ENCODE measurements at regions not wholly inside any gene's neighbourhood (a gene's known extent, or its start where the extent isn't known, plus 50 kb on each side); places are given as distances from the start of the nearest gene placed in this dataset.

DNA sequence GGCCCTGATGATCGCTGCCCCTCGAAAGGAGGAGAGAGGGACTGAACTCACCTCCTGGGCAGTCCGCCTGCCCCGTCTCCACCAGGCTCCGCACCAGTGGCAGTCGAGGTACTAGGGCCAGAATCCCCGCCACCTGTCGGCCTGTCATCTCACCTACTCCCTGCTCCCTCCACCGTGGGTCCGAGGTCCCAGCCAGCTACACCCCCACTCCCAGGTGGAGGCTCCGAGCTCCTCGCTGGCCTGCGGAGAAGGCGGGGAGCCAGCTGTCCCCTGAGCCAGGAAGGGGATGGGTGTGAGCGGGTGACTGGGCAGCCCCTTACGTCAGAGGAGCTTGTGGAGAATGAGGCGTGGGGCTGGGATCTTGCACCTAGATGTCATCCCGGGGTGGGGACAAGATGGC is 1066.5 kb upstream of the MANEA start:
- Mint-ChIP-seq H3K27me3 (ENCODE audit: low read depth) (no peaks in the 10 kb centered on the region), H3K36me3 (no peaks in the 10 kb centered on the region), H3K4me1 (no peaks in the 10 kb centered on the region), H3K27ac (no peak overlapping the region), H3K9me3 (no peaks in the 10 kb centered on the region), H3K4me3 (no peak overlapping the region)
- no peak for DNase-seq (ENCODE audit: low spot score in 2 of 2, unreplicated experiment in 2 of 2)
- TF ChIP-seq, protein P1, sequence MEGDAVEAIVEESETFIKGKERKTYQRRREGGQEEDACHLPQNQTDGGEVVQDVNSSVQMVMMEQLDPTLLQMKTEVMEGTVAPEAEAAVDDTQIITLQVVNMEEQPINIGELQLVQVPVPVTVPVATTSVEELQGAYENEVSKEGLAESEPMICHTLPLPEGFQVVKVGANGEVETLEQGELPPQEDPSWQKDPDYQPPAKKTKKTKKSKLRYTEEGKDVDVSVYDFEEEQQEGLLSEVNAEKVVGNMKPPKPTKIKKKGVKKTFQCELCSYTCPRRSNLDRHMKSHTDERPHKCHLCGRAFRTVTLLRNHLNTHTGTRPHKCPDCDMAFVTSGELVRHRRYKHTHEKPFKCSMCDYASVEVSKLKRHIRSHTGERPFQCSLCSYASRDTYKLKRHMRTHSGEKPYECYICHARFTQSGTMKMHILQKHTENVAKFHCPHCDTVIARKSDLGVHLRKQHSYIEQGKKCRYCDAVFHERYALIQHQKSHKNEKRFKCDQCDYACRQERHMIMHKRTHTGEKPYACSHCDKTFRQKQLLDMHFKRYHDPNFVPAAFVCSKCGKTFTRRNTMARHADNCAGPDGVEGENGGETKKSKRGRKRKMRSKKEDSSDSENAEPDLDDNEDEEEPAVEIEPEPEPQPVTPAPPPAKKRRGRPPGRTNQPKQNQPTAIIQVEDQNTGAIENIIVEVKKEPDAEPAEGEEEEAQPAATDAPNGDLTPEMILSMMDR (IDR thresholded peaks at IDR 0.05; ENCODE audit: unreplicated experiment) = no peak

DNA sequence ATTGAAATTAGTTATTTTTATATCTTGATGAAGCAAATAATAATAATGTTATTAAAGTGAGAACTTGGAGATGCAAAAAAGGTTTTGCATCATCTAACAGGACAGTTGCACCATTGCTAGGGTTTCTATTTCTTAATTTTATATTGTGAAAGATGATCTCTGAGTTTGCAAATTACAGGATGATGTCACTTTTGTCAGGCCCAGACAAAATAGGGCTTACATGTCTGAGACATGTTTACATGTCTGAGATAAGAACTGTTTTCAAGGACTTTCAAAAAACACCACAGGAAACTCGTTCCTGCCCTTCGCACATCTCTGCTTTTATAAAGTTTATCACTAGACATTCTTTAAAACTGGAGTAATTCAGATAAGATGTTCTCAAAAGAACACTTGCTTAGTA is 1075.8 kb upstream of the MANEA start:
- Mint-ChIP-seq H3K4me3 (no peak overlapping the region), H3K27ac (no peak overlapping the region), H3K4me1 (no peaks in the 10 kb centered on the region), H3K36me3 (no peaks in the 10 kb centered on the region), H3K27me3 (ENCODE audit: low read depth) (no peaks in the 10 kb centered on the region), H3K9me3 (no peaks in the 10 kb centered on the region)
- TF ChIP-seq, protein P1 (IDR thresholded peaks at IDR 0.05; ENCODE audit: unreplicated experiment) = no peak
- DNase-seq (ENCODE audit: low spot score in 2 of 2, unreplicated experiment in 2 of 2) = no peak

DNA sequence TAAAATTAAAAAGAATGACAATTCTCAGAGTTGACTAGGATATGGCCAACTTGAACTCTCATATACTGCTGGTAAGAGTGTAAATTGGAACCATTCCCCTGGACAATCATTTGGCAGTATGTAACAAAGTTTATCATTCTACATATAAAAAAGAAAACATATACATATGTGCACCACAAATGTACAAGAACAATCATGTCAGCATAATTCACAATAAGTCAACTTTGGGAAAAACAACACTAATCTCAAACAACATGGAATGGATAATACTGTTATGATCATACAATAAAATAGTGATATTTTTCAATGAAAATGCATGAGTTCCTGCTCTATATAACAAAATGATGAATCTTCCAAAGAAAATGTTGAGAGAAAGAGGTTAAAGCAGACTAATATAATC is 1078.7 kb upstream of the EPHA7 start:
- Mint-ChIP-seq H3K27ac (no peak overlapping the region), H3K36me3 (no peaks in the 10 kb centered on the region), H3K27me3 (ENCODE audit: low read depth) (no peaks in the 10 kb centered on the region), H3K9me3 (no peaks in the 10 kb centered on the region), H3K4me3 (no peak overlapping the region), H3K4me1 (no peaks in the 10 kb centered on the region)
- no peak for DNase-seq (ENCODE audit: low spot score in 2 of 2, unreplicated experiment in 2 of 2)
- TF ChIP-seq, protein P1 (IDR thresholded peaks at IDR 0.05; ENCODE audit: unreplicated experiment) = no peak

DNA sequence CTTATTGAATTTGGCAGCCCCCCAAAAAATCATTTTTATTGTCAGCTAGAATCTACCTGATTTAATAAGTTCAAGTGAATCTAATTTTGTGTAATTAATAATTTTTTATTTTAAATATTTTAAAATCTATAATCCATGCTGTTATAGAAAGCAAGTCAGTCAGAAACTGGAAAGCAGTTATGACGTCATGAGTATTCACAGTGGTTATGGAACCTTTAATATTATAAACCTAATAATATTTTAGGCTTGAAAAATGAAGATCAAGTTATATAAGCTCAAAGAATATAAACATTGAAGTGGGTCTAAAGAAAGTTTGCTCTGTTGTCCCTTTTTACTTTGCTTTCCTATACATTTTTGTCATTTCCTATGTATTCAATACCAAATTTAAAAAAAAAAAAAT is 1075.1 kb upstream of the EPHA7 start:
- TF ChIP-seq, protein P1 (IDR thresholded peaks at IDR 0.05; ENCODE audit: unreplicated experiment) = no peak
- H3K36me3 Mint-ChIP-seq = no peaks in the 10 kb centered on the region
- H3K4me3 Mint-ChIP-seq = no peak overlapping the region
- H3K9me3 Mint-ChIP-seq = no peaks in the 10 kb centered on the region
- DNase-seq (ENCODE audit: low spot score in 2 of 2, unreplicated experiment in 2 of 2) = no peak
- H3K4me1 Mint-ChIP-seq = no peaks in the 10 kb centered on the region
- H3K27me3 Mint-ChIP-seq (ENCODE audit: low read depth) = no peaks in the 10 kb centered on the region
- no peak overlapping the region for H3K27ac Mint-ChIP-seq

DNA sequence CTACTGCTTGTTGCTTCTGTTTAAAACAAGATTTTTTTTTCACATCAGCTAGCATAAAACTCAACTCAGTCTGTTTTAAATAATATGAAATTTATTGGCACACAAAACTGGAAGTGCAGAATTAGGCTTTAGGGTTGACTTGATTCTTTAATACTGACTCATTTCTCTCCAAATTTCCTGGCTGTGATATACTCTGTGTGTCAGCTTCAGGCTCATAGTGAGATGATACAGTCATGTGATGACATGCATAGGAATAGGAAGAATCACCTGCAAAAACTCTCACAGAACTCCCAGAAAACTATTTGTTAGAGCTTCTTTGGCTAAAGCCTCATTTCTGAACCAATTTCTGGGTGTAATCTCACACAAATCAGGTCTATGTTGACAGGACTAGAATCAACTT is 1068.0 kb upstream of the EPHA7 start:
- no peak overlapping the region for H3K4me3 Mint-ChIP-seq
- H3K36me3 Mint-ChIP-seq = no peaks in the 10 kb centered on the region
- H3K4me1 Mint-ChIP-seq = no peaks in the 10 kb centered on the region
- no peak for DNase-seq (ENCODE audit: low spot score in 2 of 2, unreplicated experiment in 2 of 2)
- no peak overlapping the region for H3K27ac Mint-ChIP-seq
- no peaks in the 10 kb centered on the region for H3K9me3 Mint-ChIP-seq
- H3K27me3 Mint-ChIP-seq (ENCODE audit: low read depth) = no peaks in the 10 kb centered on the region
- TF ChIP-seq, protein P1 (IDR thresholded peaks at IDR 0.05; ENCODE audit: unreplicated experiment) = no peak
